IMR-90 (cell line): ENCODE measurements at regions not wholly inside any gene's neighbourhood (a gene's known extent, or its start where the extent isn't known, plus 50 kb on each side); places are given as distances from the start of the nearest gene placed in this dataset.

Experiments used
- ATAC-seq: fragments of 200-7000 bp; cut with Tn5 transposase; 2 replicates; pipeline ENCODE4 v1.9.1; 2020; ENCODE audit warnings: low read depth, mild to moderate bottlenecking, moderate library complexity
- BruUV-seq: library from RNA; stranded (reverse); fragments of 400-500 nt; replicated peaks from 2 replicates; lab custom pipeline; 2021; lab: Mats Ljungman, UMichigan
- CTCF ChIA-PET: fragments of 300-600 bp; formaldehyde crosslinking; extraction: SDS; loops from one replicate; lab custom pipeline; 2021; ENCODE audit warnings: antibody characterized with exemption; lab: Yijun Ruan, JAX
- POLR2A ChIA-PET: fragments of 300-600 bp; sonication (Branson Sonifier 250); formaldehyde crosslinking; loops from one replicate; lab custom pipeline; 2022; ENCODE audit warnings: antibody characterized with exemption; ENCODE audit not compliant: unreplicated experiment; lab: Charles Lee
- DNase-seq: peaks from one replicate; pipeline ENCODE4 v3.0.0; 2013
- H2AFZ ChIP-seq: replicated peaks from 2 replicates; pipeline ENCODE3; 2013; ENCODE audit warnings: low read length, mild to moderate bottlenecking; ENCODE audit not compliant: poor library complexity
- H2AK5ac ChIP-seq: 2 replicates; pipeline ENCODE4 v1.6.1; 2013; ENCODE audit warnings: low read depth, low read length, inconsistent platforms
- H2AK9ac ChIP-seq: replicated peaks from 2 replicates; pipeline ENCODE3; 2013; ENCODE audit warnings: mild to moderate bottlenecking, low read depth, low read length, moderate library complexity; ENCODE audit not compliant: poor library complexity
- H2BK120ac ChIP-seq: 2 replicates; pipeline ENCODE4 v1.6.1; 2013; ENCODE audit warnings: low read depth, low read length, inconsistent platforms
- H2BK15ac ChIP-seq: 3 replicates; pipeline ENCODE4 v1.6.1; 2013; ENCODE audit warnings: low read depth, low read length, inconsistent platforms
- H2BK20ac ChIP-seq: 2 replicates; pipeline ENCODE4 v1.6.1; 2013; ENCODE audit warnings: low read depth, mild to moderate bottlenecking, inconsistent platforms, low read length, moderate library complexity
- H2BK5ac ChIP-seq: 2 replicates; pipeline ENCODE4 v1.6.1; 2013; ENCODE audit warnings: mild to moderate bottlenecking, low read depth, low read length, inconsistent platforms; ENCODE audit not compliant: poor library complexity, severe bottlenecking
- H3K14ac ChIP-seq: replicated peaks from 2 replicates; pipeline ENCODE4 v1.6.1; 2013; ENCODE audit warnings: low read depth, low read length, inconsistent platforms
- H3K18ac ChIP-seq: 2 replicates; pipeline ENCODE4 v1.6.1; 2013; ENCODE audit warnings: low read depth, low read length, control low read depth
- H3K23ac ChIP-seq: 2 replicates; pipeline ENCODE4 v1.6.1; 2013; ENCODE audit warnings: low read depth, low read length, inconsistent platforms
- H3K27ac ChIP-seq: 2 replicates; pipeline ENCODE4 v1.5.1; 2013; ENCODE audit warnings: mild to moderate bottlenecking, control low read depth, low read length; ENCODE audit not compliant: insufficient read depth
- H3K27me3 ChIP-seq: 2 replicates; pipeline ENCODE4 v1.6.1; 2013; ENCODE audit warnings: low read length; ENCODE audit not compliant: control insufficient read depth, insufficient read depth
- H3K36me3 ChIP-seq: 2 replicates; pipeline ENCODE4 v1.6.1; 2013; ENCODE audit warnings: low read length, mixed read lengths; ENCODE audit not compliant: control insufficient read depth, insufficient read depth
- H3K4ac ChIP-seq: 2 replicates; pipeline ENCODE4 v1.6.1; 2013; ENCODE audit warnings: low read depth, low read length, inconsistent platforms
- H3K4me1 ChIP-seq: 2 replicates; pipeline ENCODE4 v1.6.1; 2013; ENCODE audit warnings: low read length, mixed read lengths; ENCODE audit not compliant: control insufficient read depth, insufficient read depth
- H3K4me2 ChIP-seq: 2 replicates; pipeline ENCODE4 v1.6.1; 2013; ENCODE audit warnings: low read depth, mild to moderate bottlenecking, control low read depth, low read length, moderate library complexity
- H3K4me3 ChIP-seq: 2 replicates; pipeline ENCODE4 v1.5.1; 2013; ENCODE audit warnings: low read depth, mild to moderate bottlenecking, control low read depth, low read length, moderate library complexity; ENCODE audit not compliant: insufficient read depth
- H3K56ac ChIP-seq: 2 replicates; pipeline ENCODE4 v1.6.1; 2013; ENCODE audit warnings: low read length, inconsistent platforms; ENCODE audit not compliant: insufficient read depth; ENCODE audit errors: extremely low read depth
- H3K79me1 ChIP-seq, 2 experiments: 2 replicates each; pipeline ENCODE4 v1.6.1; 2013; ENCODE audit warnings: low read length in 2 of 2, inconsistent platforms in 1 of 2, low read depth in 1 of 2
- H3K9ac ChIP-seq: 2 replicates; pipeline ENCODE4 v1.6.1; 2013; ENCODE audit warnings: low read depth, low read length, control low read depth
- H3K9me1 ChIP-seq: 2 replicates; pipeline ENCODE4 v1.6.1; 2013; ENCODE audit warnings: low read length, inconsistent platforms; ENCODE audit not compliant: insufficient read depth
- H3K9me3 ChIP-seq: 2 replicates; pipeline ENCODE4 v1.6.1; 2013; ENCODE audit warnings: low read length; ENCODE audit not compliant: control insufficient read depth, insufficient read depth
- H4K20me1 ChIP-seq: 2 replicates; pipeline ENCODE4 v1.6.1; 2013; ENCODE audit warnings: low read length, inconsistent platforms; ENCODE audit not compliant: insufficient read depth
- H4K5ac ChIP-seq: 2 replicates; pipeline ENCODE4 v1.6.1; 2013; ENCODE audit warnings: mild to moderate bottlenecking, low read depth, low read length, control low read depth
- H4K8ac ChIP-seq, 2 experiments: 2 replicates each; pipeline ENCODE4 v1.6.1; 2013; ENCODE audit warnings: low read depth in 2 of 2, low read length in 2 of 2, control low read depth in 1 of 2, inconsistent platforms in 1 of 2
- H4K91ac ChIP-seq: 2 replicates; pipeline ENCODE4 v1.6.1; 2013; ENCODE audit warnings: low read depth, low read length, inconsistent platforms; ENCODE audit not compliant: insufficient read depth
- BHLHE40 ChIP-seq: fragments of 150-350 bp; IDR thresholded peaks from 2 replicates; pipeline ENCODE4 v1.6.1; 2016; ENCODE audit warnings: mild to moderate bottlenecking, low read depth, low read length
- CHD1 ChIP-seq: IDR thresholded peaks from 2 replicates; pipeline ENCODE4 v1.6.1; 2012; ENCODE audit warnings: low read depth, low read length, improper control_type of control experiment
- NFE2L2 ChIP-seq: fragments of 150-350 bp; IDR thresholded peaks from 2 replicates; pipeline ENCODE4 v1.6.1; 2016; ENCODE audit warnings: low read depth, mild to moderate bottlenecking, low read length
- POLR2A ChIP-seq: IDR thresholded peaks from 2 replicates; pipeline ENCODE4 v1.6.1; 2012; ENCODE audit warnings: mild to moderate bottlenecking, low read depth, low read length
- RAD21 ChIP-seq: IDR thresholded peaks from 2 replicates; pipeline ENCODE4 v1.6.1; 2012; ENCODE audit warnings: low read length, improper control_type of control experiment
- RCOR1 ChIP-seq: IDR thresholded peaks from 2 replicates; pipeline ENCODE4 v1.6.1; 2012; ENCODE audit warnings: mild to moderate bottlenecking, low read length, improper control_type of control experiment; ENCODE audit not compliant: insufficient replicate concordance
- RFX5 ChIP-seq: IDR thresholded peaks from 2 replicates; pipeline ENCODE4 v1.8.0; 2012; ENCODE audit warnings: low read depth, mild to moderate bottlenecking, low read length, moderate library complexity
- WGBS, 2 experiments: methylation state at CpG; one replicate each; pipeline versions ENCODE4 v1.1.5 to v1.1.7; 2013; ENCODE audit warnings: missing lambda C conversion rate in 2 of 2; ENCODE audit not compliant: insufficient read length in 1 of 2; ENCODE audit errors: extremely low coverage in 2 of 2; 5-methylcytosine and 5-hydroxymethylcytosine counted together
- dilution Hi-C: fragments of 300-500 bp; cut with HindIII; formaldehyde crosslinking; loops from one replicate; pipeline ENCODE4 v1.14.3; 2018; ENCODE audit warnings: low sequenced_read_pairs; ENCODE audit not compliant: unreplicated experiment
- in situ Hi-C: fragments of 300-500 bp; cut with MboI; formaldehyde crosslinking; loops from 3 replicates; pipeline ENCODE4 v1.14.3; 2019; ENCODE audit warnings: low sequenced_read_pairs, inconsistent platforms, mixed read lengths
- intact Hi-C: fragments of 100-400 bp; cut with micrococcal nuclease; formaldehyde crosslinking; loops from 2 replicates; pipeline ENCODE4 v1.10.0; 2022
- TF ChIP-seq, protein P1 (sequence below): fragments of 150-350 bp; IDR thresholded peaks from 2 replicates; pipeline ENCODE4 v1.6.1; 2016; ENCODE audit warnings: low read depth, mild to moderate bottlenecking, low read length, moderate library complexity, borderline replicate concordance
- TF ChIP-seq, protein P2 (sequence below): conservative IDR thresholded peaks from 2 replicates; pipeline ENCODE4 v1.5.1; 2012; ENCODE audit warnings: mild to moderate bottlenecking, low read depth, low read length, improper control_type of control experiment

DNA sequence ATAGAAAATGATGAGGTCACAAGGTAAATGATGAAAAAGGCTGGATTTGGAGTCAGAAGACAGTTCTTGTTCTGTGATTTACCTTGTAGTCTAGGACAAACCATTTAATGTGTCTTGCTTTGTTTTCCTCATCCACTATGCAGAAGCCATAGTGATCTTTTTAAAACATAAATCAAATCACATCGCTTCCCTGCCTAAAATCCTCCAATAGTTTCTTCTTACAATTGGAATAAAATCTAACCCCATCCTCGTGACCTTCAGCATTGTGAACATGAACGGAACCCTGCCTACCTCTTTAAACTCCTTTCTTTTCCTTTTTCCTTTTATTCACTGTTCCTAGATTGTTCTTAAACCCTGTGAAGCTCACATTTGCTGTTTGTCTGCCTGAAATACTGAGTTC, 204.9 kb upstream of the SAMSN1 start:
- Histone ChIP-seq H3K14ac (no peak overlapping the region), H4K91ac (no peak overlapping the region), H2BK20ac (no peak overlapping the region), H2BK120ac (no peak overlapping the region), H3K27me3 (no peaks in the 10 kb centered on the region), H3K79me1 (no peaks in the 10 kb centered on the region), H3K56ac (no peak overlapping the region), H2AFZ (no peak overlapping the region), H3K4me1 (no peaks in the 10 kb centered on the region), H3K9ac (no peak overlapping the region), H2BK15ac (no peak overlapping the region), H3K36me3 (no peaks in the 10 kb centered on the region), H3K23ac (no peak overlapping the region), H4K8ac (no peak overlapping the region), H4K5ac (no peak overlapping the region), H3K4me3 (no peak overlapping the region), H3K4ac (no peak overlapping the region), H3K27ac (no peak overlapping the region), H3K9me3 (no peaks in the 10 kb centered on the region), H3K18ac (no peak overlapping the region), H4K20me1 (no peaks in the 10 kb centered on the region), H2AK9ac (no peak overlapping the region), H3K9me1 (no peaks in the 10 kb centered on the region), H2BK5ac (no peak overlapping the region), H3K4me2 (no peak overlapping the region), H2AK5ac (no peak overlapping the region)
- DNase-seq (no peak), ATAC-seq (no peak)
- ChIA-PET CTCF (no interaction called here), POLR2A (no interaction called here)
- no CpG with 5 or more reads among the region's 3 CpGs for WGBS, 2 experiments
- dilution Hi-C loops (no loop called here), intact Hi-C loops (no loop called here), in situ Hi-C loops (no loop called here)
- no TSS peak for BruUV-seq
- TF ChIP-seq RAD21 (no peak), RFX5 (no peak), NFE2L2 (no peak), BHLHE40 (no peak), CHD1 (no peak), RCOR1 (no peak), POLR2A (no peak)
- TF ChIP-seq, protein P1, sequence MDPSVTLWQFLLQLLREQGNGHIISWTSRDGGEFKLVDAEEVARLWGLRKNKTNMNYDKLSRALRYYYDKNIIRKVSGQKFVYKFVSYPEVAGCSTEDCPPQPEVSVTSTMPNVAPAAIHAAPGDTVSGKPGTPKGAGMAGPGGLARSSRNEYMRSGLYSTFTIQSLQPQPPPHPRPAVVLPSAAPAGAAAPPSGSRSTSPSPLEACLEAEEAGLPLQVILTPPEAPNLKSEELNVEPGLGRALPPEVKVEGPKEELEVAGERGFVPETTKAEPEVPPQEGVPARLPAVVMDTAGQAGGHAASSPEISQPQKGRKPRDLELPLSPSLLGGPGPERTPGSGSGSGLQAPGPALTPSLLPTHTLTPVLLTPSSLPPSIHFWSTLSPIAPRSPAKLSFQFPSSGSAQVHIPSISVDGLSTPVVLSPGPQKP, result no peak
- TF ChIP-seq, protein P2, sequence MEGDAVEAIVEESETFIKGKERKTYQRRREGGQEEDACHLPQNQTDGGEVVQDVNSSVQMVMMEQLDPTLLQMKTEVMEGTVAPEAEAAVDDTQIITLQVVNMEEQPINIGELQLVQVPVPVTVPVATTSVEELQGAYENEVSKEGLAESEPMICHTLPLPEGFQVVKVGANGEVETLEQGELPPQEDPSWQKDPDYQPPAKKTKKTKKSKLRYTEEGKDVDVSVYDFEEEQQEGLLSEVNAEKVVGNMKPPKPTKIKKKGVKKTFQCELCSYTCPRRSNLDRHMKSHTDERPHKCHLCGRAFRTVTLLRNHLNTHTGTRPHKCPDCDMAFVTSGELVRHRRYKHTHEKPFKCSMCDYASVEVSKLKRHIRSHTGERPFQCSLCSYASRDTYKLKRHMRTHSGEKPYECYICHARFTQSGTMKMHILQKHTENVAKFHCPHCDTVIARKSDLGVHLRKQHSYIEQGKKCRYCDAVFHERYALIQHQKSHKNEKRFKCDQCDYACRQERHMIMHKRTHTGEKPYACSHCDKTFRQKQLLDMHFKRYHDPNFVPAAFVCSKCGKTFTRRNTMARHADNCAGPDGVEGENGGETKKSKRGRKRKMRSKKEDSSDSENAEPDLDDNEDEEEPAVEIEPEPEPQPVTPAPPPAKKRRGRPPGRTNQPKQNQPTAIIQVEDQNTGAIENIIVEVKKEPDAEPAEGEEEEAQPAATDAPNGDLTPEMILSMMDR, result no peak
